ENCODE measurements at regions not wholly inside any gene's neighbourhood (a gene's known extent, or its start where the extent isn't known, plus 50 kb on each side); places are given as distances from the start of the nearest gene placed in this dataset.
"Not testable (repeated sequence)": the region's sequence is repeated elsewhere in the genome, so short reads cannot be mapped to it uniquely, and the experiment has no call there.

DNA sequence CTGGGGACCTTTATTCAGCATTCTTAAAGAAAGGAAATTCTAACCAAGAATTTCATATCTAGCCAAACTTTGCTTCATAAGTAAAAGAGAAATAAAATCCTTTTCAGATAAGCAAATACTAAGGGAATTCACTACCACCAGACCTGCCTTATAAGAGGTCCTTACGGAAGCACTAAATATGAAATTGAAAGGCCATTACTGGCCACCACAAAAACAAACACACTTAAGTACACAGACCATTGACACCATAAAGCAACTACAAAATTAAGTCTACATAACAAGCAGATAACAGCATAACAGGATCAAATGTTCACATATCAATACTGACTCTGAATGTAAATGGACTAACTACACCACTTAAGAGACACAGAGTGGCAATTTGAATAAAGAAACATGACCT is 361.4 kb upstream of the POU5F2 start:
- DNase-seq (ENCODE audit: low read depth): no peak

DNA sequence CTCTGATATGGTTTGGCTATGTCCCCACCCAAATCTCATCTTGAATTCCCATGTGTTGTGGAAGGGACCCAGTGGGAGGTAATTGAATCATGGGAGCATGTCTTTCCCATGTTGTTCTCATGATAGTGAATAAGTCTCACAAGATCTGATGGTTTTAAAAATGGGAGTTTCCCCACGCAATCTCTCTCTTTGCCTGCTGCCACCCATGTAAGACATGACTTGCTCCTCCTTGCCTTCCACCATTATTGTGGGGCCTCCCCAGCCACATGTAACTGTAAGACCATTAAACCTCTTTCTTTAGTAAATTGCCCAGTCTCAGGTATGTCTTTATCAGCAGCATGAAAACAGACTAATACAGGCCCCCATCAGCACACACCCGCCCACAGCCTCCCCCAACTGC is 356.0 kb upstream of the POU5F2 start:
- DNase-seq (ENCODE audit: low read depth): not testable (repeated sequence)

DNA sequence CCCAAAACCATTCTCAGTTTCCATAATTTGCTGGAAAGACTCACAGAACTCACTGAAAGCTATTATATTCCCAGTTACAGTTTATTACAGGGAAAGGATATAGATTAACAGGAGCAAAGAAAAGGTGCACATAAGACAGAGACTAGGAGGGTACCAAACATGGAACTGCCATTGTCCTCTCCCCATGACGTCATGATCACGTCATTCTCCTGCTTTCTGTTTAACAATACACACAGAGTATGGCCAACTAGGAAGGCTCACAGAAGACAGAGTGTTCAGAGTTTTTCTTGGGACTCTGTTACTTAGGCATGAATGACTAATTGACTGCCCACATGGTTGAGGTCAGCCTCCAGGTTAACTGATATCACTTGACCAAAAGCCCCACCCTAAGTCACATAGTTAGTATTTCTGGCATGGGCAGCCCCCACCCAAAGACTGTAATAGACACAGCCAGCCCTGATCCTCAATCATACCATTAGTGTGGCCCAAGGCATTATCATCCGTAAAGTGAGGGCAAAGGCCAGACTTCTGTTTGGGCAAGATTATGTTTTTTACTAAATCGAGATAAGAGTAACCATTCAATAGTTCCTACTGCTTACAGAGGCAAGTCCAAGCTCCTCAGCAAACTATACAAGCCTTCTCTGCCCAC is 353.5 kb upstream of the POU5F2 start:
- no peak for DNase-seq (ENCODE audit: low read depth)

DNA sequence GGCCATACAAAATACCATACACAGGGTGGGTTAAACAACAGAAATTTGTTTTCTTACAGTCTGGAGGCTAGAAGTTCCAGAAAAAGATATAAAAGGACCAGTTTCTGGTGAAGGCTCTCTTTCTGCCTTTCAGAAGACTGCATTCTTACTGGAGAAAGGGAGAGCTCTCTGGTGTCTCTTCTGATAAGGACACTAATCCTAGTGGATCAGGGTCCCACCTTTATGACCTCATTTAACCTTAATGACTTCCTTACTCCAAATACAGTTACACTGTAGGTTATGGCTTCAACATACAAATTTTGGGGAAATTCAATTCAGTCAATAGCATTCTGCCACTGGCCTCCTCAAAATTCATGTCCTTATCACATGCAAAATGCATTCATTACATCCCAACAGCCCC is 351.9 kb upstream of the POU5F2 start:
- DNase-seq (ENCODE audit: low read depth): no peak

DNA sequence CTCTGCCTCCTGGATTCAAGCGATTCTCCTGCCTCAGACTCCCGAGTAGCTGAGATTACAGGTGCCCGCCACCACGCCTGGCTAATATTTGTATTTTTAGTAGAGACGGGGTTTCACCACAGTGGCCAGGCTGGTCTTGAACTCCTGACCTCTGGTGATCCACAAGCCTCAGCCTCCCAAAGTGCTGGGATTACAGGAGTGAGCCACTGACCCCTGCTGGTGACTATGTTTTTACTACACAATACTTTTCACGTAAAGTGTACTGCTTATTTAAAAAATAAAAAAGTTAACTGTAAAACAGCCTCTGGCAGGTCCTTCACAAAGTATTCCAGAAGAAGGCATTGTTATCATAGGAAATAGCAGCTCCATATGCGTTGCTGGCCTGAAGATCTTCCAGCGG is 345.2 kb upstream of the POU5F2 start:
- not testable (repeated sequence) for DNase-seq (ENCODE audit: low read depth)

DNA sequence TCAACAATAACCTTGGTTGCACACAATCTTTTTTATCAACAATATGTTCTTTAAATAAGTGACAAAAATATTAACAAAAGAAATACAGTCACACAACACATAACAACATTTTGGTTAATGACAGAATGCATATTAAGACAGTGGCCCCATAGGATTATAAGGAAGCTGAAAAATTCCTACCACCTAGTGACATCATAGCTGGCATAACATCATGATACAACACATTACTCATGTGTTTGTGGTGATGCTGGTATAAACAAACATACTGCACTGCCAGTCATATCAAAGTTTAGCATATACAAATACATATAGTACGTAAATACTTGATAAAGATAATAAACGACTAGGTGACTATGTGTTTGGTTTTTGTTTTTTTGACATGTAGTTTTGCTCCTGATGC is 344.8 kb upstream of the POU5F2 start:
- DNase-seq (ENCODE audit: low read depth): no peak

DNA sequence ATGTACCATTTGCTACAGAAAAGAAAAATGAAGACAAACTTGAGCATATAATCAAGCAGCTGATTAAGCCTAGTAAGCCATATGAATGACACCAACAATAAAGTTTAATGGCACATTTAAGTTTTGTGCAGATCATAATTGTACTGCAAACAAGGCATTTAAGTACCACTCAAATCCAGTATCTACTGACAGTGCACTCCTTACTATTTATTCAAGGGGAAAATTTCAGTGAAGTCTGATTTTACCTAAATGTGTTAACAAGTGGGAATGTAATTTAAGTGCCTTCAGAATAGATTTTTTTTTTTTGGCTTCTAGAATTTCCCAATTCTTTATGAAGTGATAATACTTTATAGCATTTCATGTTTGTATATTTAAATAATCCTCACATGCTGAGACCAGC is 341.0 kb upstream of the POU5F2 start:
- no peak for DNase-seq (ENCODE audit: low read depth)

DNA sequence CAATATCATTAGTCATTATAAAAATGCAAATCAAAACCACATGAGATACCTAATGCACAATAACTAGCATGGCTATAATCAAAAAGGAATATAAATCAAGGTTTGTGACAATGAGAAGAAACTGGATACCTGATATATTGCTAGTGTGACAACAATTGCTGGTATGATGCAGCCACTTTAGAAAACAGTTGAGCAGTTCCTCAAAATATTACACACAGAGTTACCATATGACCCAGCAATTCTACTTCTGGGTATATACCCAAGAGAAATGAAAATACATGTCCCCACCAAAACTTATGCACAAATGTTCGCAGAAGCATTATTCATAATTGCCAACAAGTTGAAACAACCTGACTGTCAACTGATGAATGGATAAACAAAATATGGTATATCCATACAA is 339.7 kb upstream of the POU5F2 start:
- DNase-seq (ENCODE audit: low read depth): no peak

DNA sequence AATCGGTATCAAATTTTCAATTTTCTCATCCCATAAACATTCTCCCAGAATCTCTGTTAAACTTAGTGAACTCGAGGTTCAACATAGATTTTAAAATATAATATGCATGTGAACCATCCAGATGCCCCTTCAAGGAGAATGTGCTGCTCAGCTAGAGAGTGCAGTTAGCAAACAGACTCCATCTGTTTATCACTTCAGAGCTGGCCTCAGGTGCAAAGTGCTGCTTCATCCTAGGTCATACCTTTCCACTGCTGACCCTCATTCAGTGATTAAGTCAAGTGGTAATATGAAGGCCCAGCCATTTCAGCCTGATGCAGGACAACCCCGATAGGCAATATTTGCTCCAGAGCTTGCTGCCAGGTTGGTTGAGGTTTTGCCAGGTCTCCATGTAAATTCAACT is 339.0 kb upstream of the POU5F2 start:
- DNase-seq (ENCODE audit: low read depth): no peak

DNA sequence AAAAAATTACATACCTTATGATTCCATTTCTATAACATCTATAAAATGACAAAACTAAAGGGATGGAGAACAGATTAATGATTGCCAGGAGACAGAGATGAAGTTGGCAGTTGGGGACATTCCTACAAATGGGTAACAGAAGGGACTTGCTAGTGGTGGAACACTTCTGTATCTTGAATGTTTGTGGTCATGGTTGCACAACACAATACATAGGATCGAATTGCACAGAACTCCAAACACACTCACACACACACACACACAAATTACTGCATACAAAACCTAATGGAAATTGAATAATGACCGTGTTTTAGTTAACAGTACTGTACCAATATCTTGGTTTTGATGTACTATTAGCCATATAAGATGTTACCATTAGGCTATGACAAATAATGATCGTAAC is 330.7 kb upstream of the POU5F2 start:
- no peak for DNase-seq (ENCODE audit: low read depth)

DNA sequence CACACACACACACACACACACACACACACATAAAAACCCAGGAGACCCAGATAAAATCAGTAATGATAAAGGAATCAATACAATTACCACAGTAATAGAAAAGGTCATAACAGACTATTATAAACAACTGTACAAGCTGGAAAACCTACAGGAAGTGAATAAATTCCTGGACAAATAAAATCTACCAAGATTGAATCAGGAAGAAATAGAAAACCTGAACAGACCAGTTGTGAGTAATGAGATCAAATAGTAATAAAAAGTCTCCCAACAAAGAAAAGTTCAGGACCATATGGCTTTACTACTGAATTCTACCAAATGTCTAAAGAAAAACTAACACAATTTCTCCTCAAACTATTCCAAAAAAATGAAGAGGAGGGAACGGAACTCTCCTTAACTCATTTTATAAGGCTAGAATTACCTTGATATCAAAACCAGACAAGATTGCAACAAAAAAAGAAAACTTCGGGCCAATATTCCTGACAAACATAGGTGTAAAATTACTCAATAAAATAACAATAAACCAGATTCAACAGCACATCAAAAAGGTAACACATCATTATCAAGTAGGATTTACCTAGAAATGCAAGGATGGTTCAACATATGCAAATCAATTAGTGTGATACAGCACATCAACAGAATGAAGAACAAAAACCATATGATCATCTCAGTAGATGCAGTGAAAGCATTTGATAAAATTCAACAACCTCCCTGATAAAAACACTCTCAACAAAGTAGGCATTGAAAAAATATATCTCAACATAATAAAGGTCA is 325.2 kb upstream of the POU5F2 start:
- DNase-seq (ENCODE audit: low read depth): no peak

DNA sequence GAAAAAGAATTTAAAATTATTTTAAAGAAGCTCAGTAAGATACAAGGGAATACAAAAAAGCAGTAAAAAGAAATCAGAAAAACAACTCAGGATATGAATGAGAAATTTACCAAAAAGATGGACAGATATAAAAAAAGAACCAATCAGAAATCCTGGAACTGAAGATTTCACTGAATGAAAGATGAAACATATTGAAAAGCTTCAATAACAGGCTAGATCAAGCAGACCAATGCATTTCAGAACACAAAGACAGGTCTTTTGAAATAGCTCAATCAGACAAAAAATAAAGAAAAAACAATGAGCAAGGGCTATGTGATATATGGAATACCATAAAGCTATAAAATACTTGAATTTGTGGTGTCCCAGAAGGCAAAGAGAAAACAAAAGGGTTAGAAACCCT is 322.6 kb upstream of the POU5F2 start:
- no peak for DNase-seq (ENCODE audit: low read depth)

DNA sequence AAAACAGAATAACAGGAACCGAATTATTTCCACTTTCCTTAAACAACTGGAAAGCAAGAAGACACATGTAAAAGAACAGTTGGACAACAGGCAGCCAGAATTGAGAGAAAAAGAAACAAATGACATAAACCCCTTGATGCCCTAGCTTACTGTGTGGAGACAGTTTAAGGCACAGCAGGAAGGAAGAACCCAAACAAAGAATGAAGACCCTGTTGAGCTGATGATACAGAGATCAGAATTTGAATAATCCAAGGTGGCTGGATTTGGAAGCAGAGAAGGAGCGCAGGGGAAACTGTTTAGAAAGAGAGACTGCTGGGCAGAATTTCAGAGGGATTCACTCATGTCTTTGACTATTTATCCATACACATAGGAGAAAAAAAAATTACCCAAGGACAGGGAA is 316.3 kb upstream of the POU5F2 start:
- DNase-seq (ENCODE audit: low read depth): no peak

DNA sequence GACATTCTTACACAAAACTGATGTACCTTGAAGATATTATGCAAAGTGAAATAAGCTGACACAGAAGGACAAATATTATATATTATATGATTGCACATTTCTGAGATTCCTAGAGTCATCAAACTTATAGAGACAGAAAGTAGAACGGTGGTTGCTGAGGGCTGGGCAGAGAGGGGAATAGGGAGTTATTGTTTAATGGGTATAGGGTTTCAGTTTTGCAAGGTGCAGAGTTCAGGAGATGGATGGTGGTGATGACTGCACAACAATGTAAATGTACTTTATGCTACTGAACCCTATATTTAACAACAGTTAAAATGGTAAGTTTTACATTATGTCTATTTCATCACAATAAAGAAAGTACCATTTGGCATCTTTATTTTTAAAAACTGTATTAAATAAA is 315.8 kb upstream of the POU5F2 start:
- no peak for DNase-seq (ENCODE audit: low read depth)

DNA sequence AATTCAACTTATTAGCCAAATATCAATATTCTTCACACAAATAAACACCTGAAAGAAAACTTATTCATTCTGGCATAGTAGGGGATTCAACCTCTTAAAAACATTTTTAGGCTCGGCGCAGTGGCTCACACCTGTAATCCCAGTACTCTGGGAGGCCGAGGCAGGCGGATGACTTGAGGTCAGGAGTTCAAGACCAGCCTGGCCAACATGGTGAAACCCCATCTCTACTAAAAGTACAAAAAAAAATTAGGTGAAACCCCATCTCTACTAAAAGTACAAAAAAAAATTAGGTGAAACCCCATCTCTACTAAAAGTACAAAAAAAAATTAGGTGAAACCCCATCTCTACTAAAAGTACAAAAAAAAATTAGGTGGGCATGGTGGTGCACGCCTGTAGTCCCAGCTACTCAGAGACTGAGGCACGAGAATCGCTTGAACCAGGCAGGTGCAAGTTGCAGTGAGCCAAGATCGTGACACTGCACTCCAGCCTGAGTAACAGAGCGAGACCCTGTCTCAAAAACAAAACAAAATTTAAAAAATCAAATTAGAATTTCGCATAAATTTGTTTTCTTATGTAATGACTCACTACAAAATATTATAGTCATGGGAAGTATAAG is 308.0 kb upstream of the POU5F2 start:
- DNase-seq (ENCODE audit: low read depth): not testable (repeated sequence)

DNA sequence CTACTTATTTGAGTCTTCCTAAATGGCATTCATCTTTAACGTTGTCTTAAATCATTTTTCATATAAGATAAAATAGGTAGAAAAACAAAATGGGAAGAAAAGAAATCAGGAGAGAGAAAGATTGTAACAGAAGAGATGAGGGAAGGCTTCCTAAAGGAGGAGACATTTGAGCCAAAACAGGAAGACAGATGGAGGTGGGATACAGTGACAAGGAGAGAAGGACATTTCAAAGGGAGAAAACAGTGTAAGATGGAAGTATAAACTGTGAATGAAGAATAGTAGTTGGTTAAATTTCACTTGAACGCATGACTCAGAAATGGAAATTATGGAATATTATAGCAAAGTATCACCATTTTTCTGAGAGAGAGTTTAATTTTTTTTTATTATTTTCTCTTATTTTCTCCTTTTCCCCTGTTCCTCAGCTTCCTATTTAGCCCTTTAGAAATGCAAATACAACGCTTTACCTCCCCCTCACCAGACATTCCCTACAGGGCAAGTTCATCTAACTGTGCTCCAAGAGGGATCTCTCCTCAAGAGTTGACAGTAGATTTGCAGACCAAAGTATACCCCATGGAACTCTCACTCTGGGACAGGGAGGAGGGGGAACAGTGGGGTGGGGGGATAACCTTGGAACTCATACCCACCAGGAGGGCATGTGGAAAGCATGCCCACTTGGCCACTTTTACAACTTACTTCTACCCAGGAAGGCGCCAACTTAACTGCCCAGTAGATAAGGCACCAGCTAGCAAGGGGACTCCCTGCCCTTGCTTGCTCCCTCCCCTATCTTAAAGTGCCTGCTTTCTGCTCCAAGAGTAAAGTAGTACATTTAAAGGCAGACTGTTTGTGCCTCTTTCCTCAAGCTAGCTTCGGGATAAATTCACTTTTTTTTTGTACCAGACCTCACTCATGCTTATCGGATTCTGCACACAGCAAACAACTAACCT is 304.7 kb upstream of the POU5F2 start:
- no peak for DNase-seq (ENCODE audit: low read depth)

DNA sequence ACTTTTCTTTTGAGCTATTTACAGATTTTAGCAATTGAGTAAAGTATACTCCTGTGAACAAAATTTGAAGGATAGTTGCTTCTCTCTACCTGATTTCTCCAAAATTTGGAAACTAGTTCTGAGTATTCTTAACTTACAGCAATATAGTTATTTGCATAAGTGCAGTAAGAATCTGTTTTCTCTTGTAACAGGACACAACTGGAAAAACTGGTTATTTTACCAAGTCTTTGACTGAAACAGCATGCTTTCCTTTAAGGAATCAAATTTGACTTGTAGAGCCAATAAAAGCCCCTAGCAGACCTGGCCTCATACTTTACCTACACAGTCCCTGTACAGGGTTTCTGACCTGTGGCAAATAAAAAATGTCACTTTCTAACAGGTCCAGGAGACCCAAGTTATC is 301.9 kb upstream of the POU5F2 start:
- no peak for DNase-seq (ENCODE audit: low read depth)

DNA sequence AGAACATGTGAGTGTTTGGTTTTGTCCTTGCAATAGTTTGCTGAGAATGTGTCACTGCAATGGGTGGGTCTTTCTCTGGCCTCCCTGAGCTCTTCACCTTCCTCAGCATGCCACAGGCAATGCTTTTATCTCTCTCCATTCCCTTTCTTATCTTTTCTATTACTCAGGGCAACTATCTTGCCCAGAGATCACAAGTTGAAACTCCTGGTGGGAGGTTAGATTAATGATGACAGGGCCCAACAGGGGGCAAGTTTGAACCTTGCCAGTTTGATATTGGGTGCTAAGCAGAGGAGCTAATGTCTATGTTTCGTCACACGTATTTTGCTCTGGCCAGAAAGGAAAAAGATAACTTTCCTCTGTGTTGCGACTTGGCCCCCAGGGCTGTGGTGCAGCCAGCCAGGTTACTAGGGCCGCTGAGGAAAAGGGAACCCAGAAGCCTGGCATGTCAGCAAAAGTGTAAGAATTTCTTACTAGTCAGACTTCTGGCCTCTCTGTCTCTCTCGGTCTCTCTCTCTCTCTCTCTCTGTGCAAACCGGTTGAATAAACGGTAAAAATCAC is 299.3 kb upstream of the POU5F2 start:
- DNase-seq (ENCODE audit: low read depth): no peak

DNA sequence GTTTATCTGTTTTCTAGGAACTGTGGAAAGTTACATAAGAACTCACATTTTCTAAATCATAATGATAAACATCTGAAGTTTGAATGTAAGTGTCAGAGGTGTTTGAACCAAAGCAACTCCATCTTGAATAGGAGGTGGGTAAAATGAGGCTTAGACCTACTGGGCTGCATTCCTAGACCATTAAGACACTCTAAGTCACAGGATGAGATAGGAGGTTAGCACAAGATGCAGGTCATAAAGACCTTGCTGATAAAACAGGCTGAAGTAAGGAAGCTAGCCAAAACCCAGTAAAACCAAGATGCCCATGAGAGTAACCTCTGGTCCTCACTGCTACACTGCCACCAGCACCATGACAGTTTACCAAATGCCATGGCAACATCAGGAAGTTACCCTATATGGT is 297.7 kb upstream of the POU5F2 start:
- DNase-seq (ENCODE audit: low read depth): no peak

DNA sequence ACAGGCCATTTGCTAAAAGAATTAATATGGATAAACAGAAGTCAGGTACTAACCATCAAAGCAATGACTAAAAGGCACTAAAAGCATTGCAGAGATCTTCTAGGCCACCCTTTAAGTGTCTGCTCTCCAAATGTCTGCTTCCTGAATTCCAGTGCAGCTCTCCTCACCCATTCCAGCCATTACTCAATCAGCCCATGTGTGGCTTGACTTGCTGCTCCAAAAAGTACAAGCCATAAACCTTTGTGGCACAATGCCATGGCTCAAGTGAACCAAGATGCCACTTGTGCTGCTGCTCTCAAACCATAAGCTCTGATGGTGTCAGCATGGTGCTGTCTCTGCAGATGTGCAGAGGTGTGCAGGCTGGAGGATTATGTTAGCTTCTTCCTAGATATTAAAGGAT is 290.2 kb upstream of the POU5F2 start:
- no peak for DNase-seq (ENCODE audit: low read depth)

DNA sequence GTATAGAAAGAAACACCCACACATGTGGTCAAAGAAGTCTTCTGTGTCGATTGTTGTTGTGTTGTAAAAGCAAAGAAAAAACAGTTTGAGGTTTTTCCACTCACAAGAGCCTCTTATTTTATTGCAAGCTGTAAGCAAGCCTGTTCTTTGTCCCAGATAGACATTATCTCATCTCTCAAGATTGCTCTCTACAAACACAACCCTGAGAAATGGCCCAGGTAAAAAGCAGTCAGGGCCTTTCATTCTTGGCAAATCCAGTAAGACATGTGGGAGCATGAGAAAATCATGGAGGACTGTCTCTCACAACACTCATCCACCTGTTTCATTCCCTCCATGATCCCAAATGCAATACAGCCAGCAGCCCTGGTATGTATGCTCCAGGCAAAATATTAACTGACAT is 286.6 kb upstream of the POU5F2 start:
- no peak for DNase-seq (ENCODE audit: low read depth)

DNA sequence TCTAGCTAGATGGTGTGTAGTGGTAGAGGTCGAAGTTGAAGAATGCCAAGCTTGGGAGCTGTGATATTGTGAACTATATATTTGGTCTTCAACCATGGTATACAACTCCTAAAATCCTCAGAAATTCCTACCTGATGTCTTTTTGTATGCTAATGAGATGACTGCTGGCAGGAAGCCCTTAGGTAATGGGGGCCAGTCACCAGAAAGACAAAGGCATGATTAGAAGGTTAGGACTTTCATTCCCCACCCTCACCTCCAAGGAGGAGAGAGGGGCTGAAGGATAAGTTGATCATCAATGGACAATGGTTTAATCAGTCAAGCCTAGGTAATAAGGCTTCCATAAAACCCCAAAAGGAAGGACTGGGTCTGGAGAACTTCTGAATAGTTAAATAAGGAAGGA is 285.7 kb upstream of the POU5F2 start:
- DNase-seq (ENCODE audit: low read depth): no peak

All from CMK (cell line).